ENCODE measurements at regions not wholly inside any gene's neighbourhood (a gene's known extent, or its start where the extent isn't known, plus 50 kb on each side); places are given as distances from the start of the nearest gene placed in this dataset.

DNA sequence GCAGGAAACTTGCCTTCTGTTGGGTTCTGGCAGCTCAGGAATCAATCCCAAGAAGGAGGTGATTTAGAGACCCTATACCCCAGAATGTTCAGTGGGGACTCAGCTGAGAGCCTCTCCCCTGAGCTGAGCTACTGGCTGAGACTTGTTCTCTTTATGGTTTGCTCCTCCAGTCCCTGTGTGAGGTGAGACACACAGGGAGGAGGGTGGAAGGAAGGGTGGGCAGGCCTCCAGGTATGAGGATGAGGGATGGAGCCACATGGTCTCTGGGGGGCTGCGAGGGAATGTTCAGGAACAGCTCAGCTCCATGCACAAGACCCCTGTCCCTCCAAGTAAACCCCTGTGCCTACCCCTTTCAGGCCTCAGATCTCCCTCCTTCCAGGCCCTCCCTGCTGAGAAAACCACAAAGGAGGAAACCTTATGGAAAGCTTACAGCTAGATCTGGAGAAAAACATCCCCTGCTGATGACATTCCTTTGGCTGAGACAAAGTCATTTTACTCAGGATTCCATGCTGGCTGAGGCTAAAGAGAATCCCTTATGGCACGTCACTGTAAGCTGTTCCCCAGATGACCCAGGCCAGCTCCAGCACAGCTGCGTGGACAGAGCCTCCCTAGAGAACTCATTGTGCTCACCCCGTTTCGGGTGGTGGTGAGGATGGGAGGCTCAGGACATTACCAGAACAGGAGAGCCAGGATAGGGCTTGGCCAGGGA, 91.5 kb upstream of the IPO9 start:
- H3K4me1 ChIP-seq (ENCODE audit: control insufficient read depth in 1 of 2, insufficient read depth in 2 of 2, low read length in 2 of 2) = peaks cover 3 to 16% of the 10 kb centered on the region in 2 donors
- H3K36me3 ChIP-seq (ENCODE audit: control insufficient read depth in 1 of 2, insufficient read depth in 2 of 2, low read length in 1 of 2) = no peaks in the 10 kb centered on the region
- no peak overlapping the region for H3K4me3 ChIP-seq (ENCODE audit: low read length in 2 of 2)
- DNase-seq (no peak), ATAC-seq (ENCODE audit: low FRiP score) (no peak)
- 18% methylated on average over 5 of the region's 5 CpGs for WGBS, 2 donors
- H3K27ac ChIP-seq (ENCODE audit: low read depth in 1 of 2, low read length in 2 of 2) = peak overlapping the region in 1 of 2 donors; percentile 0
- no peaks in the 10 kb centered on the region for H3K27me3 ChIP-seq (ENCODE audit: control insufficient read depth in 1 of 2, insufficient read depth in 2 of 2, low read length in 1 of 2)
- no peaks in the 10 kb centered on the region for H3K9me3 ChIP-seq (ENCODE audit: control insufficient read depth, low read length)
- intact Hi-C loops (cut with DNase I) = no loop called here

GRCh38 chr1:201739080-201739479, 89.9 kb upstream of the IPO9 start:
- intact Hi-C loops (cut with DNase I) = no loop called here
- Histone ChIP-seq H3K27ac (ENCODE audit: low read depth in 1 of 2, low read length in 2 of 2) (peak overlapping the region in 1 of 2 donors; percentile 87), H3K27me3 (ENCODE audit: control insufficient read depth in 1 of 2, insufficient read depth in 2 of 2, low read length in 1 of 2) (no peaks in the 10 kb centered on the region), H3K4me3 (ENCODE audit: low read length in 2 of 2) (peak overlapping the region; percentile 82 to 83), H3K4me1 (ENCODE audit: control insufficient read depth in 1 of 2, insufficient read depth in 2 of 2, low read length in 2 of 2) (peaks cover 3 to 16% of the 10 kb centered on the region in 2 donors), H3K9me3 (ENCODE audit: control insufficient read depth, low read length) (no peaks in the 10 kb centered on the region), H3K36me3 (ENCODE audit: control insufficient read depth in 1 of 2, insufficient read depth in 2 of 2, low read length in 1 of 2) (no peaks in the 10 kb centered on the region)
- DNase-seq (no peak), ATAC-seq (ENCODE audit: low FRiP score) (peak; percentile 2)
- WGBS, 2 donors = 7 to 9% methylated on average over 12 of the region's 12 CpGs

DNA sequence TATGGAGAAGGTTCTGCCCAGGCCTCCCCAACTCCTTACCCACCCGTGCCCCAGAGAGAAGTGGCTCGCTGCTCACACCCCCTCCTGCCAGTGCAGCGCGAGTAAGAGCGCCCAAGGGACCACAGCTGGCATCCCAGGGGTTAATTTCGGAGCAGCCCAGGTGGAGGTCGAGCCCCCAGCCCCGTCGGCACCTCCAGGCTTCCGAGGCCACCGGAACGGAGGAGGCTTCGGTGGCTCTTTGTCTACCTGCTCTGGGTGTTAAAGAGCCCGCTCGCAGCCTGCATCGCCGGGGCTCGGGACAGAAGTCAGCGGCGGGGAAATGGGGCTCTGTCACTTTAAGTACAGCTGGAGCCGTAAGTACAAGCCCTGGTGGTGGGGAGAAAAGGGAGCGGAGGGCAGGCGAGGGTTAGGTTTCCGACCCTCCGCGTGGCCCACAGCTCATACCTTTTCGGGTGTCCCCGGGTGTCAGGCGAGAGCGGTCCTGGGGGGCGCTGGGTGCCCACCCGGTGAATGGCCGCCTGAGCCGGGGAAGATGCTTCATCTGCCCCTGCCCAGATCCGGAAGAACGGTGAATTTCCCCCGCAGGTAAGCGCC, 89.4 kb upstream of the IPO9 start:
- peak overlapping the region; percentile 79 to 87 for H3K27ac ChIP-seq (ENCODE audit: low read depth in 1 of 2, low read length in 2 of 2)
- WGBS, 2 donors = 1% methylated on average over 38 of the region's 38 CpGs
- peak; percentile 73 to 85 for DNase-seq
- ATAC-seq (ENCODE audit: low FRiP score) = peak; percentile 78
- no peaks in the 10 kb centered on the region for H3K36me3 ChIP-seq (ENCODE audit: control insufficient read depth in 1 of 2, insufficient read depth in 2 of 2, low read length in 1 of 2)
- H3K9me3 ChIP-seq (ENCODE audit: control insufficient read depth, low read length) = no peaks in the 10 kb centered on the region
- no peaks in the 10 kb centered on the region for H3K27me3 ChIP-seq (ENCODE audit: control insufficient read depth in 1 of 2, insufficient read depth in 2 of 2, low read length in 1 of 2)
- intact Hi-C loops (cut with DNase I) = no loop called here
- H3K4me1 ChIP-seq (ENCODE audit: control insufficient read depth in 1 of 2, insufficient read depth in 2 of 2, low read length in 2 of 2) = peaks cover 3 to 19% of the 10 kb centered on the region in 2 donors
- H3K4me3 ChIP-seq (ENCODE audit: low read length in 2 of 2) = peak overlapping the region; percentile 82 to 83

GRCh38 chr1:201740086-201740541, 88.8 kb upstream of the IPO9 start:
- intact Hi-C loops (cut with DNase I) = no loop called here
- Histone ChIP-seq H3K27me3 (ENCODE audit: control insufficient read depth in 1 of 2, insufficient read depth in 2 of 2, low read length in 1 of 2) (no peaks in the 10 kb centered on the region), H3K36me3 (ENCODE audit: control insufficient read depth in 1 of 2, insufficient read depth in 2 of 2, low read length in 1 of 2) (no peaks in the 10 kb centered on the region), H3K4me3 (ENCODE audit: low read length in 2 of 2) (peak overlapping the region; percentile 72 to 83), H3K4me1 (ENCODE audit: control insufficient read depth in 1 of 2, insufficient read depth in 2 of 2, low read length in 2 of 2) (peaks cover 3 to 23% of the 10 kb centered on the region in 2 donors), H3K9me3 (ENCODE audit: control insufficient read depth, low read length) (no peaks in the 10 kb centered on the region), H3K27ac (ENCODE audit: low read depth in 1 of 2, low read length in 2 of 2) (peak overlapping the region; percentile 79 to 87)
- WGBS, 2 donors = 0% methylated on average over 28 to 29 of the region's 29 CpGs
- ATAC-seq (ENCODE audit: low FRiP score) (peak; percentile 28), DNase-seq (peak in 1 of 2 donors; percentile 81)

DNA sequence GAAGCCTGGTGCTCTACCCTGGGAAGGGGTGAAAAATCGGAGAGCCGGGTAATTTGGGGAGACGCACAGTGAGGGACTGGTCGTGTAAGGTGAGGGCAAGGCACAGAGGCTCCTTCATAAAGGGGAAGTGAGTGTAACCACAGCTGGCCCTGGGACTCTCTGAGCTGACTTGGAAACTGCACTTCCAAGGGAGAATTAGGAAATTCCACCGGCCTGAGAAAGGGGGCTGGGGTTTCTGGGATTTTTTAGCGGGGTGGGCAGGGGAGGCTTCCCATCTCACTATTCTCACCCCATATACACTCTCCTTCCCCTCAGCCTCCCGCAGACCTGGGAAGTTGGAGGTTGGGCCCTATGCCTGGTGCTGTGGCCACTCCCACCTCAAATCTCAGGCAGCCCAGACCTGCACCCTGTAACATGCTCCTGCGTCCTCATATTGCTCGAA, 88.3 kb upstream of the IPO9 start:
- DNase-seq (peak in 1 of 2 donors; percentile 60), ATAC-seq (ENCODE audit: low FRiP score) (peak; percentile 42)
- 1 to 2% methylated on average over 9 of the region's 9 CpGs for WGBS, 2 donors
- intact Hi-C loops (cut with DNase I) = no loop called here
- peaks cover 3 to 27% of the 10 kb centered on the region in 2 donors for H3K4me1 ChIP-seq (ENCODE audit: control insufficient read depth in 1 of 2, insufficient read depth in 2 of 2, low read length in 2 of 2)
- peak overlapping the region; percentile 79 to 87 for H3K27ac ChIP-seq (ENCODE audit: low read depth in 1 of 2, low read length in 2 of 2)
- H3K36me3 ChIP-seq (ENCODE audit: control insufficient read depth in 1 of 2, insufficient read depth in 2 of 2, low read length in 1 of 2) = no peaks in the 10 kb centered on the region
- no peaks in the 10 kb centered on the region for H3K9me3 ChIP-seq (ENCODE audit: control insufficient read depth, low read length)
- H3K27me3 ChIP-seq (ENCODE audit: control insufficient read depth in 1 of 2, insufficient read depth in 2 of 2, low read length in 1 of 2) = no peaks in the 10 kb centered on the region
- peak overlapping the region; percentile 72 to 83 for H3K4me3 ChIP-seq (ENCODE audit: low read length in 2 of 2)

- no peaks in the 10 kb centered on the region for H3K36me3 ChIP-seq (ENCODE audit: control insufficient read depth in 1 of 2, insufficient read depth in 2 of 2, low read length in 1 of 2)
- no peak for ATAC-seq (ENCODE audit: low FRiP score)
- peak overlapping the region; percentile 48 to 87 for H3K27ac ChIP-seq (ENCODE audit: low read depth in 1 of 2, low read length in 2 of 2)
- DNase-seq = no peak
- H3K4me1 ChIP-seq (ENCODE audit: control insufficient read depth in 1 of 2, insufficient read depth in 2 of 2, low read length in 2 of 2) = peaks cover 3 to 28% of the 10 kb centered on the region in 2 donors
- no peaks in the 10 kb centered on the region for H3K9me3 ChIP-seq (ENCODE audit: control insufficient read depth, low read length)
- WGBS, 2 donors = 71 to 77% methylated on average over 3 of the region's 3 CpGs
- H3K27me3 ChIP-seq (ENCODE audit: control insufficient read depth in 1 of 2, insufficient read depth in 2 of 2, low read length in 1 of 2) = no peaks in the 10 kb centered on the region
- H3K4me3 ChIP-seq (ENCODE audit: low read length in 2 of 2) = peak overlapping the region in 1 of 2 donors; percentile 35
- intact Hi-C loops (cut with DNase I) = no loop called here
These were observed 87.1 kb upstream of the IPO9 start for GRCh38 chr1:201741763-201742342.

DNA sequence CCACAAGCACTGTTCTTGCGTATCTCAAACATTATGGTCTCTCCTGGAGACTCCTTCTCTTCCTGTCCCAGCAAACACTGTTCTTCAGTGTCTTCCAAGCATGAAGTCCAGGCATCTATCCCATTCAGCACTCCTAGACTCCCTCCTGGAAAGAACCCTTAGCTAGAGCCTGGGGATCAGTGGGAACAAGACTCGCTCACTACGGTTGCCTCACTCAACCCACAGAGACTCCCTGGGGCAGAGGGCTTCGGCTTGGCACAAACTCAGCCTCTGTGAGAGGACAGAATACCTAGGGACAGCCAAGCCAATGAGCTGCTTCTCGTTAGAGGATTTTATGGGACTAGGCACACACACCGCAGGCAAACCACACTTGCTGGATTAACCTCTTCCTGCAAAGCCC, 86.5 kb upstream of the IPO9 start:
- peak overlapping the region in 1 of 2 donors; percentile 1 for H3K4me3 ChIP-seq (ENCODE audit: low read length in 2 of 2)
- no peak for DNase-seq
- no peaks in the 10 kb centered on the region for H3K27me3 ChIP-seq (ENCODE audit: control insufficient read depth in 1 of 2, insufficient read depth in 2 of 2, low read length in 1 of 2)
- no peak for ATAC-seq (ENCODE audit: low FRiP score)
- no peaks in the 10 kb centered on the region for H3K9me3 ChIP-seq (ENCODE audit: control insufficient read depth, low read length)
- peak overlapping the region in 1 of 2 donors; percentile 66 for H3K27ac ChIP-seq (ENCODE audit: low read depth in 1 of 2, low read length in 2 of 2)
- H3K4me1 ChIP-seq (ENCODE audit: control insufficient read depth in 1 of 2, insufficient read depth in 2 of 2, low read length in 2 of 2) = peaks cover 3 to 34% of the 10 kb centered on the region in 2 donors
- intact Hi-C loops (cut with DNase I) = no loop called here
- 24 to 32% methylated on average over 6 of the region's 6 CpGs for WGBS, 2 donors
- no peaks in the 10 kb centered on the region for H3K36me3 ChIP-seq (ENCODE audit: control insufficient read depth in 1 of 2, insufficient read depth in 2 of 2, low read length in 1 of 2)

GRCh38 chr1:201742955-201743805, 85.8 kb upstream of the IPO9 start:
- Histone ChIP-seq H3K27ac (ENCODE audit: low read depth in 1 of 2, low read length in 2 of 2) (peak overlapping the region in 1 of 2 donors; percentile 66), H3K36me3 (ENCODE audit: control insufficient read depth in 1 of 2, insufficient read depth in 2 of 2, low read length in 1 of 2) (no peaks in the 10 kb centered on the region), H3K4me3 (ENCODE audit: low read length in 2 of 2) (no peak overlapping the region), H3K4me1 (ENCODE audit: control insufficient read depth in 1 of 2, insufficient read depth in 2 of 2, low read length in 2 of 2) (peaks cover 3 to 35% of the 10 kb centered on the region in 2 donors), H3K9me3 (ENCODE audit: control insufficient read depth, low read length) (no peaks in the 10 kb centered on the region), H3K27me3 (ENCODE audit: control insufficient read depth in 1 of 2, insufficient read depth in 2 of 2, low read length in 1 of 2) (no peaks in the 10 kb centered on the region)
- intact Hi-C loops (cut with DNase I) = no loop called here
- WGBS, 2 donors = 66 to 68% methylated on average over 5 of the region's 5 CpGs
- no peak for DNase-seq
- no peak for ATAC-seq (ENCODE audit: low FRiP score)
